ENCODE measurements at regions not wholly inside any gene's neighbourhood (a gene's known extent, or its start where the extent isn't known, plus 50 kb on each side); places are given as distances from the start of the nearest gene placed in this dataset.

DNA sequence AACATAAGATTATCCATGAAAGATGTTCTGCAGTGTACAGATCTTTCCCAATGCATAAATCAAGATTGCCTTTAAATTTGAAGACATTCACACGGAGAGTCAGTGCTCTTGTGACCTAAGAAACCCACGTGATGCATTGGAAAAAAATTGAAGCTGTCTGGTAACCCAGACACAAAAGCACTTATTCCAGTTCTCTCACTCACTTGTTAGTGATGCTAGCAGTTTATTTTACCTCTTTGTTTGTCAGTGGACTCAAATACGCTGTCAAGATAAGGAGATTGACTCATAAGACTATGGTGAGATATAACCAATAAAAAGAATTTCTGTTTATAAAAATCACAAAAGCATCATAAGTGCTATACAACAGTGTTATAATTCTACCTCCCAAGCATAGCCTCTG is 245.8 kb upstream of the SMIM31 start:
- TF ChIP-seq EZH2 (IDR thresholded peaks at IDR 0.05; ENCODE audit: insufficient read depth, poor library complexity, severe bottlenecking) (no peak), EZH2phosphoT487 (IDR thresholded peaks at IDR 0.05; ENCODE audit: insufficient read depth, low read depth) (no peak)

Data from GM23248 (cell line).